OCI-LY3 (cell line): ENCODE measurements at regions not wholly inside any gene's neighbourhood (a gene's known extent, or its start where the extent isn't known, plus 50 kb on each side); places are given as distances from the start of the nearest gene placed in this dataset.

ENCODE experiments used
- CTCF ChIP-seq: fragments of 200-600, 300-600 bp; sonication (generic); IDR thresholded peaks from 2 replicates; pipeline ENCODE4 v1.5.1; 2014; ENCODE audit warnings: antibody characterized with exemption, low read length, low read depth
- EZH2phosphoT487 ChIP-seq: fragments of 200-600 bp; shearing (Covaris generic); IDR thresholded peaks from 2 replicates; pipeline ENCODE4 v1.6.1; 2018; ENCODE audit warnings: antibody characterized with exemption, mixed run types, low read depth

- no peak for TF ChIP-seq CTCF
- TF ChIP-seq EZH2phosphoT487, result no peak
These were observed 234.8 kb upstream of the WWC1 start for GRCh38 chr5:168056499-168057182.
